Neural crest cell (in vitro differentiated cells): ENCODE measurements at regions not wholly inside any gene's neighbourhood (a gene's known extent, or its start where the extent isn't known, plus 50 kb on each side); places are given as distances from the start of the nearest gene placed in this dataset.

Experiments
- DNase-seq: peaks from one replicate; pipeline ENCODE4 v3.0.0; 2021; ENCODE audit warnings: low read depth, mixed read lengths, low spot score
- H3K27ac Mint-ChIP-seq: one replicate; pipeline ENCODE4 v1.8.0; 2021; ENCODE audit warnings: mild to moderate bottlenecking, mixed read lengths; ENCODE audit not compliant: unreplicated experiment
- H3K27me3 Mint-ChIP-seq: 2 replicates; pipeline ENCODE4 v1.8.0; 2021; ENCODE audit warnings: low read depth, mild to moderate bottlenecking, mixed read lengths
- H3K36me3 Mint-ChIP-seq: 2 replicates; pipeline ENCODE4 v1.8.0; 2021; ENCODE audit warnings: low read depth, mild to moderate bottlenecking, mixed read lengths
- H3K4me1 Mint-ChIP-seq: 2 replicates; pipeline ENCODE4 v1.8.0; 2021; ENCODE audit warnings: mixed read lengths
- H3K4me3 Mint-ChIP-seq: one replicate; pipeline ENCODE4 v1.8.0; 2021; ENCODE audit warnings: mild to moderate bottlenecking, mixed read lengths
- H3K9me3 Mint-ChIP-seq: 2 replicates; pipeline ENCODE4 v1.8.0; 2021; ENCODE audit warnings: mixed read lengths
- CTCF ChIP-seq: fragments of 200-600 bp; sonication (generic); conservative IDR thresholded peaks from 2 replicates; pipeline ENCODE4 v1.5.0; 2021; ENCODE audit warnings: antibody characterized with exemption, mild to moderate bottlenecking

GRCh38 chr3:115563984-115564383 is 59.3 kb upstream of the GAP43 start:
- DNase-seq: no peak
- no peaks in the 10 kb centered on the region for H3K9me3 Mint-ChIP-seq
- H3K4me3 Mint-ChIP-seq: no peak overlapping the region
- no peak for TF ChIP-seq CTCF
- no peak overlapping the region for H3K27ac Mint-ChIP-seq
- H3K4me1 Mint-ChIP-seq: peaks cover 4% of the 10 kb centered on the region
- no peaks in the 10 kb centered on the region for H3K27me3 Mint-ChIP-seq
- no peaks in the 10 kb centered on the region for H3K36me3 Mint-ChIP-seq

DNA sequence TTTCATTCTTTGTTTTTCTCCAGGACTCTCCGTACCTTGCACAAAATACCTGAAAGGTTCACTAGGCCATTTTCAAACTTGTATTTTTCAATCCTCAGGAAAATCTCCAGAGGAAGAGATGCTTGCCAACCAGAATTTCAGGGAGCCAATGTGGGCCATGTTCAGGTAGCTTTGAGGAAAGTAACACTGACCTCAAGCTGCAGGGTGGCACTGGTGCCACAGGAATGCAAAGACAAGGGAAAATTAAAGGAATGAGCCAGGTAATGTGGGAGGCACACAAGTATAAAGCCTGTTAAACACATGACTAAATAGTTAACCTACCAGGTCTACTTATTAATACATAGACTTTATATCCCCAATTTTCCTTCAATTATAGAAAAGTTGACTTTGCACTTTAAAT is 51.9 kb upstream of the GAP43 start:
- no peak for DNase-seq
- H3K27ac Mint-ChIP-seq: no peak overlapping the region

More for the DNA sequence above, 51.9 kb upstream of the GAP43 start:
- no peaks in the 10 kb centered on the region for H3K36me3 Mint-ChIP-seq
- H3K27me3 Mint-ChIP-seq: no peaks in the 10 kb centered on the region
- no peak for TF ChIP-seq CTCF
- H3K4me1 Mint-ChIP-seq: no peaks in the 10 kb centered on the region
- no peak overlapping the region for H3K4me3 Mint-ChIP-seq
- no peaks in the 10 kb centered on the region for H3K9me3 Mint-ChIP-seq
